Prostate gland (tissue), 2 donors: ENCODE measurements at regions not wholly inside any gene's neighbourhood (a gene's known extent, or its start where the extent isn't known, plus 50 kb on each side); places are given as distances from the start of the nearest gene placed in this dataset.

ENCODE experiments used
- DNase-seq: peaks from one replicate; pipeline ENCODE4 v3.0.0-alpha.2; 2019; ENCODE audit warnings: low spot score
- H3K27ac ChIP-seq, 2 donors: fragments of 200-600 bp; sonication (generic); 2 replicates each; pipeline ENCODE4 v1.5.1; 2017 to 2019
- H3K27me3 ChIP-seq: fragments of 200-600 bp; sonication (generic); replicated peaks from 2 replicates; pipeline ENCODE4 v1.5.1; 2019; ENCODE audit not compliant: insufficient read depth
- H3K36me3 ChIP-seq, 2 donors: fragments of 200-600 bp; sonication (generic); 1 replicate in 1 of 2; 2 replicates in 1 of 2; pipeline versions ENCODE4 v1.5.1 to v1.8.1; 2017 to 2019
- H3K4me1 ChIP-seq: fragments of 200-600 bp; sonication (generic); replicated peaks from 2 replicates; pipeline ENCODE4 v1.5.1; 2019
- H3K4me3 ChIP-seq, 2 donors: fragments of 200-600 bp; sonication (generic); 2 replicates each; pipeline ENCODE4 v1.5.1; 2017 to 2019
- H3K9me3 ChIP-seq: fragments of 200-600 bp; sonication (generic); 2 replicates; pipeline ENCODE4 v1.5.1; 2017
- CTCF ChIP-seq, 4 experiments: fragments of 200-600 bp in 2 of 4; fragments of 450-650 bp in 2 of 4; sonication (generic) in 2 of 4; IDR thresholded peaks; 1 replicate in 3 of 4; 2 replicates in 1 of 4; pipeline ENCODE4 v1.5.1; 2016 to 2019; ENCODE audit warnings: antibody characterized with exemption in 4 of 4, mild to moderate bottlenecking in 2 of 4, moderate library complexity in 2 of 4
- POLR2A ChIP-seq: fragments of 450-650 bp; IDR thresholded peaks from one replicate; pipeline ENCODE4 v1.6.1; 2016; ENCODE audit warnings: antibody characterized with exemption, mild to moderate bottlenecking
- POLR2AphosphoS5 ChIP-seq: sonication (generic); formaldehyde crosslinking; IDR thresholded peaks from one replicate; pipeline ENCODE4 v1.6.1; 2017; ENCODE audit warnings: antibody characterized with exemption
- WGBS: methylation state at CpG from one replicate; pipeline ENCODE4 v1.1.5; 2018; 5-methylcytosine and 5-hydroxymethylcytosine counted together
- intact Hi-C: fragments of 100-400 bp; cut with DNase I; formaldehyde crosslinking; loops from one replicate; pipeline ENCODE4 v1.14.2; 2022

- TF ChIP-seq CTCF (IDR thresholded peaks at IDR 0.05) (no peak), POLR2AphosphoS5 (no peak), POLR2A (no peak)
- H3K4me3 ChIP-seq, result no peak overlapping the region
- H3K27ac ChIP-seq, result no peak overlapping the region
- intact Hi-C loops, result no loop called here
- no peak for DNase-seq
- H3K9me3 ChIP-seq, result no peaks in the 10 kb centered on the region
- no peaks in the 10 kb centered on the region for H3K36me3 ChIP-seq
- H3K4me1 ChIP-seq, result no peaks in the 10 kb centered on the region
- no peaks in the 10 kb centered on the region for H3K27me3 ChIP-seq
Measured at GRCh38 chr2:12811916-12812315, 95.2 kb downstream of the TRIB2 start.

GRCh38 chr2:12813166-12813565, 96.4 kb downstream of the TRIB2 start:
- Histone ChIP-seq H3K27me3 (no peaks in the 10 kb centered on the region), H3K9me3 (no peaks in the 10 kb centered on the region), H3K36me3 (no peaks in the 10 kb centered on the region), H3K27ac (no peak overlapping the region), H3K4me3 (no peak overlapping the region), H3K4me1 (no peaks in the 10 kb centered on the region)
- intact Hi-C loops, result no loop called here
- TF ChIP-seq CTCF (IDR thresholded peaks at IDR 0.05) (no peak), POLR2AphosphoS5 (no peak), POLR2A (no peak)
- DNase-seq, result no peak

DNA sequence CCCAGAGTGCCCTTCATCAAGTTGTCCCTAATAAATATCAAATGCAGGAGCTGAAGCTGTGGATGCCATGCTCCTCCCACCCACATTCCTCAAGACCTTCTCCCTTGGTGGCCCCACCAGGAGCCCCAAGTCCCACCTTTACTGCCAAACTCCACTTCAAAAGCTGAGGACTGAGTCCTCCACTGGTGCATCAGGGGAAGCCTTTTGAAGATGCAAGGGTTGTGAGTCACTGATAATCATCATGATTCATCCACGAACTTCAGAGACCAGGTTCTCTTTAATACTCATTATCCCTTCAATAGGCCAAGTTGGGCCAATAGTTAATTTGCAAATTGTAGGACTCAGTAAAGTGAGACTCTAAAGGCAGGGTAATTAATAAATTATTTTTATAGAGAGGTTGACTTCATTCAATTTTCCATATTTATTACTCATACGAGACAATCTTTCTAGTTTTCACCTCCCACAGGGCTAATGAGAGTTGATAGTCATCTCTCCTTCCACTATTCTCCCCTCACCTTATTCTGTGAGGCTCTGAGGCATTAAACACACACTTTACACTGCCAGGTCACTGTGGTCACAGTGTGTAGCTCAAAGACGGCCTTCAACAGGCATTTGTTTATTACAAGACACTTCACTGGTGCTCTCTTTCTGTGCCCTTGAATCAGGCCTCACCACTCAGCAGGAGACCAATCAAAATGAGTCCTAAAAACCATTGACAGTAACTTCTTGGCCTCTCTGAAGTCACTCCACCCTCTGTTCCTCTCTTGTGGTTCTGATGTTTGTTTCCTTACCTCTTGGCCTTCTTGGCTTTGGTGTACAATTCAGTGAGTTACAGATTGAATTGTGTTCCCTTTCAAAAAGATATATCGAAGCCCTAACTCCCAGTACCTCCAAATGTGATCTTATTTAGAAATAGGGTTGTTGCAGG, 99.9 kb downstream of the TRIB2 start:
- no peak for TF ChIP-seq POLR2AphosphoS5
- TF ChIP-seq CTCF (IDR thresholded peaks at IDR 0.05), result no peak
- TF ChIP-seq POLR2A, result no peak
- 92% methylated on average over 4 of the region's 4 CpGs for WGBS
- intact Hi-C loops, result no loop called here
- Histone ChIP-seq H3K27ac (no peak overlapping the region), H3K4me1 (no peaks in the 10 kb centered on the region), H3K9me3 (no peaks in the 10 kb centered on the region), H3K4me3 (no peak overlapping the region), H3K27me3 (no peaks in the 10 kb centered on the region), H3K36me3 (no peaks in the 10 kb centered on the region)
- no peak for DNase-seq

DNA sequence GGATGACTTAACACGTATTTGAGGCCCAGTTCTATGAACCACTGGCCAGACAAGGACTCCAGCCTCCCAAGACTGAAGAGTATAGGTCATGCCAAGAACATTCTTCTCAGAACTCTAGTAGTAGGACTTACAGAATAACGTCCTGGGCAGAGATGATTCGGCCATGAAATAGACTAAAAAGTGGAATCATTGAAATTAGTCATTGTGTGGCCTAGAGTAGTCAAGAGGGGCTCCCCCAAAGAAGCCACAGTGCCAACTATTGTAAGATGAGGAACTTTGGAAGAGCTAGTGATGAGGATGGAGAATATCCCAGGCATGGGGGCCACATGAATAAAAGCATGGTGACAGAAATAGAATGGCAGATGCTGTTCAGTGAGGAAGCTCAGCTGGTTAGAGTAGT, 101.1 kb downstream of the TRIB2 start:
- intact Hi-C loops, result no loop called here
- no peak for DNase-seq
- TF ChIP-seq POLR2AphosphoS5 (no peak), POLR2A (no peak), CTCF (IDR thresholded peaks at IDR 0.05) (no peak)
- Histone ChIP-seq H3K4me1 (no peaks in the 10 kb centered on the region), H3K27me3 (no peaks in the 10 kb centered on the region), H3K36me3 (no peaks in the 10 kb centered on the region), H3K27ac (no peak overlapping the region), H3K4me3 (no peak overlapping the region), H3K9me3 (no peaks in the 10 kb centered on the region)
- 99% methylated on average over 3 of the region's 3 CpGs for WGBS
